Epithelial cell of proximal tubule (primary cell): ENCODE measurements at regions not wholly inside any gene's neighbourhood (a gene's known extent, or its start where the extent isn't known, plus 50 kb on each side); places are given as distances from the start of the nearest gene placed in this dataset.

Experiments
- DNase-seq: peaks from one replicate; pipeline ENCODE4 v3.0.0-alpha.2; 2011; ENCODE audit warnings: low read depth
- H3K4me3 ChIP-seq: 2 replicates; pipeline ENCODE4 v1.5.1; 2011; ENCODE audit warnings: low read depth, mild to moderate bottlenecking, low read length
- TF ChIP-seq, protein P1 (sequence below): conservative IDR thresholded peaks from 2 replicates; pipeline ENCODE4 v1.5.1; 2012; ENCODE audit warnings: low read depth, mild to moderate bottlenecking, low read length

DNA sequence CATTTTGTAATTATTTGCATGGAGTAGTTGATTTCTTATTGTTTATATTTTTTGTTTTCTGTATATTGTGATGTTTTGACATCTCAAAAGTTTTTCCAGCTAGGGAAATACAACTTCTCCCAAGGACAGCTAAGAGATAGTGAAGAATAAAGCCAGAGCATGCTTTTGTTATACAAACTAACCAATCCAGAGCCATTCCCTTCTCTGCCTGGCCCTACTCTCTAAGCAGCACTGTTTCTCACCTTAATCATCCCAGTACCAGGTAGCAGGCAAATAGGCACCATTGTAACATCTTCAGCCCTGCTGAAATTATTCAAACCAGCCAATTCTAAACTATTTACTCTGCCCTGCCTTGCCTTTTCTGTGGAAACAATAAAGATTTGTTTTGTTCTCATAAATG is 1063.4 kb upstream of the CHAC2 start:
- no peak overlapping the region for H3K4me3 ChIP-seq
- TF ChIP-seq, protein P1, sequence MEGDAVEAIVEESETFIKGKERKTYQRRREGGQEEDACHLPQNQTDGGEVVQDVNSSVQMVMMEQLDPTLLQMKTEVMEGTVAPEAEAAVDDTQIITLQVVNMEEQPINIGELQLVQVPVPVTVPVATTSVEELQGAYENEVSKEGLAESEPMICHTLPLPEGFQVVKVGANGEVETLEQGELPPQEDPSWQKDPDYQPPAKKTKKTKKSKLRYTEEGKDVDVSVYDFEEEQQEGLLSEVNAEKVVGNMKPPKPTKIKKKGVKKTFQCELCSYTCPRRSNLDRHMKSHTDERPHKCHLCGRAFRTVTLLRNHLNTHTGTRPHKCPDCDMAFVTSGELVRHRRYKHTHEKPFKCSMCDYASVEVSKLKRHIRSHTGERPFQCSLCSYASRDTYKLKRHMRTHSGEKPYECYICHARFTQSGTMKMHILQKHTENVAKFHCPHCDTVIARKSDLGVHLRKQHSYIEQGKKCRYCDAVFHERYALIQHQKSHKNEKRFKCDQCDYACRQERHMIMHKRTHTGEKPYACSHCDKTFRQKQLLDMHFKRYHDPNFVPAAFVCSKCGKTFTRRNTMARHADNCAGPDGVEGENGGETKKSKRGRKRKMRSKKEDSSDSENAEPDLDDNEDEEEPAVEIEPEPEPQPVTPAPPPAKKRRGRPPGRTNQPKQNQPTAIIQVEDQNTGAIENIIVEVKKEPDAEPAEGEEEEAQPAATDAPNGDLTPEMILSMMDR: no peak
- DNase-seq: no peak

DNA sequence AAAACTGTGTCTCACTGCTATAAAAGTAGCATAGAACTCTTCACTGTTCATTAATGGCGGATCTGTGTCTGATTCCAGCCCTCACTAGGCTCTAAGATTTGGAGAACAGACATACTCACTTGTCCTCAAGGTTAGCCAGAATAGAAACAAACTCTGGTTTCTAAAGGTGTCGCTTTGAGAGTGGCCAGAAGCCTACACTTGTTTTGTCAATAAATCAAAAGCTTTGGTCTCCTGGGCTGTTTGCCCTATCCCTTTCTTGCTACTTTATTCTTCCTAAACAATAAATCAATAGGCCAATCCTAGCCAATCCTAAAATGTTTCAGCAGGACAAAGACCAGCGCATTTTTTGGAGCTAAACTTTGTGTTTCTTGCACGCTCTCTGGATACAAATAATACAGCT is 1064.6 kb upstream of the CHAC2 start:
- no peak overlapping the region for H3K4me3 ChIP-seq
- DNase-seq: no peak
- TF ChIP-seq, protein P1: no peak

DNA sequence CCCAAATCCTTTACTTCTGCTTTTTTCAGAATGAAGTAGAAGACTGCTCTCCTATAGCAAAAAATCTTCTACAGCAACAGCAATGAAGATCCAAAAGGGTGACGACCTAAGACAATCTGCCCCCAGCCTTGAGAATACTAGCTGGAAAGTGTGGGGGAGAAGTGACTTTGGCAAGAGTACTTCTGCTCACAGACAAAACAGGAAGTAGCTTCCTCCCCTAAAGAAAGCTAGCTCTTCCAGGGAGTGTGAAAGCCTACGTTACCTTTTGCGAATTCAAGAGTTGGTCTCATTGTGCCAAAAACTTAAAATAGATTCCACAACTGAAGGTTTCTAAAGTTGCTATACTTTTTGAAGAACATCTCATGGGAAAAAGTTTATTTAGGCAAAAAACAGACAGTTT is 1069.2 kb upstream of the CHAC2 start:
- DNase-seq: no peak
- no peak overlapping the region for H3K4me3 ChIP-seq
- TF ChIP-seq, protein P1: no peak

- H3K4me3 ChIP-seq: no peak overlapping the region
- DNase-seq: no peak
- TF ChIP-seq, protein P1: no peak
Observed at GRCh38 chr2:52697690-52698089, 1069.9 kb upstream of the CHAC2 start.

DNA sequence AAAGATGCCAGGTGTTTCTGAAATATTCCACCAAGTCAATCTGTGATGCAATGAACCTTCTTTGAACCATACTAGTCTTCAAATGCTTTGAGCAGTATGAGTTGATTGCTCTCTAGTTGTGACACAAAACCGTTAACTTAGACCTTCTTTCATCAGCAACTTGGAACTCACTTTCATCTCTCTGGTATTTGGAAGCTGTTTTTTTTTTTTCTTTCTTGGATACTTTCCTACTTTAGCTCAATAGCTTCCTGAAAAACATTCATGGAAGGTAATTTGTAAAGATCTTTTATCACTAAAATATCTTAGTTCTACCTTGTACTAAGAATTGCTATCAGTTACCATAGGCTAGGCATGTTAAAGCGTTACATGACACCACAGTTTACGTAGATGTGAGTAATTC is 1071.9 kb upstream of the CHAC2 start:
- DNase-seq: no peak
- H3K4me3 ChIP-seq: no peak overlapping the region
- TF ChIP-seq, protein P1: no peak

- DNase-seq: no peak
- no peak overlapping the region for H3K4me3 ChIP-seq
- TF ChIP-seq, protein P1: no peak
Observed at GRCh38 chr2:52686935-52687334, 1080.7 kb upstream of the CHAC2 start.

DNA sequence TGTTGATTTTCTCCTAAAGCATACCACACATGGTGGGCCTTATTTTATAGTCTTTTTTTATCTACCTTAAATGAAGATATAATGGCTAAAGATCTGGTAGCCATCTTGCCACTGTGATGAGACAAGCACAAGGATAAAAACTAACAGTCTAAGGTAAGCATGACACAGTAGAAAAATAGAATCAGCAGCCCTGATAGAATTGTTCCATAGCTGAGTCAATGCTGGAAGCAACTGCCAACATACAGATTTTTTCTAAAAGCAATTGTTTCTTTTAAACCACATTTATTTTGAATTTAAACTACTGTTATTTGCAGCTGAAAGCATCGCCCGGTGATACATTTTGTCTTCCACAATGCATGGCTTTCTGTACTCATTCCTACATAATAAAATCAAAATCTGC is 1091.5 kb upstream of the CHAC2 start:
- TF ChIP-seq, protein P1: no peak
- no peak overlapping the region for H3K4me3 ChIP-seq
- DNase-seq: no peak
